HG02610 (cell line): ENCODE measurements at regions not wholly inside any gene's neighbourhood (a gene's known extent, or its start where the extent isn't known, plus 50 kb on each side); places are given as distances from the start of the nearest gene placed in this dataset.

Experiments used
- ATAC-seq: cut with Tn5 transposase; IDR thresholded peaks from one replicate; pipeline ENCODE4 v1.9.1; 2021; ENCODE audit warnings: mild to moderate bottlenecking, moderate library complexity; ENCODE audit not compliant: unreplicated experiment

DNA sequence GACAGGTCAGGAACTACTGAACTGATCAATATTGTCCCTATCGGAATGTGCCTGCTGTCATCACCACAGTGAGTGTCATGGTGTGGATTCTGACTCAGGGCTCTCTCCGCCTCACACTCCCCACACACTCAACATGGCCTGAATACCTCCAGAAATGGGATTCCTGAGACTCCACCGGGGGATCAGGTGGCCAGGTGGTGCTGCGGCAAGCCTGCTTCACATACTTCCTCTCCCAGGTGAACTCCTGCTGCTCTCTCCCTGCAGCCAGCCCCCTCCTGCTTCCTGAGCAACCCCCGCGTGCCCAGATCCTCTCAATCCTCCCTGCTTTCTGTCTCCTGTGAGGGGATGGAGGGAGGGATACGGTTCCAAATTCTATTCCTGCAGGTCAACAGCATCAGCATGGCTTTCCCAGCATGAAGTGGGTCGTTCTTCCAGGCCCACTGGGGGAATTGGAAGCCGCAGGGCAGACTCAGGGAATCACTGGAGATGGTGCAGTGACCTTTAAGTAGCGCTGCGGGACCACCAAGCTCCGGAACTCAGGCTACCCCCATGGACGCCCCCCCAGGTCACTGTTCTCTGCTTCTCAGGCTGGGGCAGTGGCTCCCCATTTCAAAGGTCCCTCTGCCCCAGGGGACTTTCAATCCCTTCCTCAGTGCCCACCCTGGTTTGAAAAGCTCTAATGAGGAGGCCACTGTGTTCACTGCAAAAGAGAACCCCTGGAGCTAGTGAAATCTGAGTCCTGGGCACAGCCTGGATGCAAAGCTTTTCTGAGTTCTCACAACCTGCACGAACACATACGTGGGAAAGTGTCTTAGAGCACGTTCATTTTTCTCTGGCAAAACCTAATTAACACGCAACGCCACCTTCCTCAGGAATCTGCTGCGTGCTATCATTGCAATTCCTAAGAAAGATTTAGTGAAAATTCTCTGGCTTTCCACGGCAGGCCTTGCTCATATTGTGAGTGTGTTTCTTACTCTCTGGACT lies 168.4 kb downstream of the ZFP36L2 start:
- ATAC-seq: no peak

GRCh38 chr2:43057026-43057741 lies 169.2 kb downstream of the ZFP36L2 start:
- ATAC-seq: no peak

DNA sequence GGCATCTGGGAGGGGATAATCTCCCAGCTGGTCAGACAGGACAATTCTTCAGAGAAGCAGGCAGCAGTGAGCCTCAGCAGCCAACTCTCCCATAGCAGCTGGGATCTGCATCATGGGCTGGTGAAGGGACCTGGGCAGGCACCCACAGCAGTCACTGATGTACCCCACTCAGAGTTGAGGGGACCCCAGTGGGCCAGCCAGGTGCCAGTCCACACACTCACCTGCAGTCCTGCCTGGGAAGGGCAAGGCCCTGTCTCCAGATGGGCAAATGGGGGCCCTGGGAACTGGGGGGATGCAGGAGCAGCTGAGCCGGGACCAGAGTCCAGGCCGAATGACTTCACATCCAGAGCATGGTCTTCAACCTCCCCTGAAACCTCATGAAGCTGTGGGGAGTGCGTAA lies 170.4 kb downstream of the ZFP36L2 start:
- ATAC-seq: no peak

DNA sequence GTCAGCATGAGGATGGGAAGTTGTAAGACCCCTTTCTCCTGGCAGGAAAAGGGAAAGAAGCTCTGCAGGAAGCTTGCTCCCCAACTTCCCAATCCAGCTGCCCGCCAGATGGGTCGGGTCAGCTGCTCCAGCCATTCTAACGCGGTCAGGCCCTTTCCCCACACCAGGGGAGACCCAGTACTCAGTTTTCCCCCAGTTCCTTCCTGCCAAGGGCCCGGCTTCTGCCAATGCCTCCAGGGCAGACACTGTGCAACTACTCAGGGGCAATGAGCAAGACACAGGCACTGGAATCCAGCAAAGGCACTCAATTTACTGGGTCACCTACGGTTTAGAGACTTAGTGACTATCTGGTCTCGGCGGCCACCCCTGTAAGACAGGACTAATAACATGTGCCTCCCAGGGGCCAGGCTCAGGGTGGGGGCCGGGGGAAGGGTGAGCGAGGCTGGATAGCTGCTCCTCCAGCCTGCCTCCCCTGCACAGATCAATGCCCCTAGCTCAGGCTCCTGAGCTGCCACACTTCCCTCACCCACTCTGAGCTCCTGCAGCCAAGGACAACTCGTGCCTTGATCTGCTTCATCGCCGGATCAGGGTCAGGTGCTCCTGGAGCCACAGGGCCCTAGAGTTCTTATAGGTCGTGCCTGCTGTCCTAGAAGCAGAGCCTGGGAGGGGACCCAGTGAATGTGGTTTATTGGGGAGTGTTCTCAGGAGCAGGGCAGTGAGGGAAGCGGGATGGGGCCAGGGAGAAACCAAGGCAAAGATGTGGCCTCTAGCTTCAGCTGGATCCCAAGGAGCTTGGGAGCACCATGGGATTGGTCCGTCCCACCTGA lies 171.1 kb downstream of the ZFP36L2 start:
- no peak for ATAC-seq

DNA sequence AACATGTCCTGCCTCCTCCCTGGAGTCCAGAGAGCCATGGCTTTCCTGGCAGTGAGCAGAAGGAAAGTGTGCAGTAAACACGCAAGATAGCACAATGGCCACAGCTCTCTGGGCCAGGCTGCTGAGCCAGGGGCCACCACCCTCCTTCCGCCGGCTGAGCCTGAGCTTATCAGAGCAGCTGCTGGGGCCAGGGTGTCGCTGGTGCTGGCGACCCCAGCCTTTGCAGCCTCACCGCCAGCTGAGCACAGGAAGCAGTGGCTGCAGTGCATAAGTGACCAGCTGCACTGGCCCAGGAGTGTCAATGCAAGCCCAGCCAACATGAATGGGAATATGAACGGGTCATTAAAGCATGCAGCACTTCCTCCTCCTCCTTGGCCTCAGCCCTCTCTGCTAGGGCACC lies 172.0 kb downstream of the ZFP36L2 start:
- ATAC-seq: no peak

DNA sequence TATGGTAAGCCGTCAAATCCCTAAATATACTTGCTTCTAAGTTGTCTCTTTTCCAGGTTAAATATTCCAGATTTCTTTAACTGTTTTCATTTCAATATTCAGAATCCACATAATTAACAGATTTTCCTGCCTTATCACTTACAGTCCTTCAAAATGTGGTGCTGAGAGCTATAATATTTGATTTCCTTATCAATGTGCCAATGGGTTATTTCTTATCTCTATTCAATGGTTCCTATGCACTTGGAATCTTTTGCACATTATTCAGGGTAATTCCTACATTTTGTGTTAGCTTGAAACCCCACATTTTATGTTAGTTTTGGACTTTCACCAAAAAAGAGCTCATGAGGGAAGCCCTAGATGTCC lies 173.5 kb downstream of the ZFP36L2 start:
- no peak for ATAC-seq

DNA sequence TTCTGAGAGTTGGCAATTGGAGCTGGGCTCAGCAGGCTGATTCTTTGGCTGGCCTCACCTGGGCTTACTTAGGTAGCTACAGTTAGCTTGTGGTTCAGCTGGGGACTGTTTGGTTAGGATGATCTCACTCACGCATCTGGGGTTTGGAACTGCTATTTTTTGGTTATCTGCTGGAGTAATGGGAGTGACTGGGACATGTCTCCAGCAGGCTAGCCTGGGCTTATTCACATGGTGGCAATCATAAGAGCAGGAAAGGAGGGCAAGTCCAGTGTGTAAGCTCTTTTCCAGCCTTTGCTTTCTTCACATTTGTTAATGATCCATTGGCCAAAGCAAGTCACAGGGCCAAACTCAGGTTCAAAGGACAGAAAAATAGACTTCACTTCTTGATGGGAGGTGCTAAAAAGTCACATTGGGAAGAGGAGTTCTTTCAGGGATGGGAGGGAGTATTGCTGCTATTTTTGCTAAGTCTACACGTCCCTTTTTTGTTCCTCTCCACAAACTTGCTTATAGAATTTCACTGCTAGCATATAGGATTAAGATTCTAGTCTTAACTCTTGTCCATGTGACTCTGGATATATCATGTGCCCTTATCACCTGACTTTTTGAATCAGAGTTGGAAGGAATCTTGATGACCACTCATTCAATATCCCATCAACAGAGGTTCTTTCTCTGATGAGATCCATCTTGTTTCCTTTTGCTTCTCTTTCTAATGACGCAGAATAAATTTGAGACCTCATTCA lies 174.0 kb downstream of the ZFP36L2 start:
- ATAC-seq: no peak

DNA sequence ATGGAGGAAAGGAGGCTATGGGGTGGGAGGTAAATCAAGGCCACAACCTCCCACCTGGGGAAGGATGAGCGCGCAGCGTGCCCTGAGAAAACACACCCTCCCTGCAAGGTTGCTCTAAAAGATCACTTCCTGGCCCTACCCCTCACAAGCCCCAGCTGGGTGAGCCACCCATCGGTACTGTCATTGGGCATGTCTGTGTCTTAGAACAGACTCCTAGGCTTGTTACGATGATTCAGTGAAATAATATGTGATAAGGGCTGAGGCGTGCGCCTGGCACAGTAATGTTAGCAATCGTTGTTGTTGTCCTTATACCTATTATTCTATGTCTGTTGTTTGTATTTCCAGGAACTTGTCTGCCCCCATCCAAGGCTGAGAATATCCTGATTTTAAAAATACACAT lies 175.1 kb downstream of the ZFP36L2 start:
- ATAC-seq: no peak

DNA sequence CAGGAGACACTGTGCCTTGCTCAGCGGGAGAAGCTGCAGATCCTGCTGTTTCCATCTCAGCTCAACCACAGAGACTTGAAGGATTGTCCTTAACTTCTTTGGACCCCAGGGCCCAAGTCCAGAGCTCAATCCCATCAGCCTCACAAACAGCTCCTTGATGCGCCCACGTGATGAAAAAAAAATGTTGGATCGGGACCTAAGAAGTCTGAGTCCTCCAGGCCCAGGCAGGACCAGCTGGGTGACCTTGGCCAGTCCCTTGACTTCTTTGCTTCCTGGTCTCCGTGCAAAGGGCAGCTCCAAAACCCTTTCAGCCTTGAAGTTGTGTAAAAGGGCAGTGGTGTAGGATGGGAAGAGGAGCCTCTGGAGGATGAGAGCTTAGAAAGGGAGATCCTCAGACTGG lies 175.5 kb downstream of the ZFP36L2 start:
- ATAC-seq: no peak

DNA sequence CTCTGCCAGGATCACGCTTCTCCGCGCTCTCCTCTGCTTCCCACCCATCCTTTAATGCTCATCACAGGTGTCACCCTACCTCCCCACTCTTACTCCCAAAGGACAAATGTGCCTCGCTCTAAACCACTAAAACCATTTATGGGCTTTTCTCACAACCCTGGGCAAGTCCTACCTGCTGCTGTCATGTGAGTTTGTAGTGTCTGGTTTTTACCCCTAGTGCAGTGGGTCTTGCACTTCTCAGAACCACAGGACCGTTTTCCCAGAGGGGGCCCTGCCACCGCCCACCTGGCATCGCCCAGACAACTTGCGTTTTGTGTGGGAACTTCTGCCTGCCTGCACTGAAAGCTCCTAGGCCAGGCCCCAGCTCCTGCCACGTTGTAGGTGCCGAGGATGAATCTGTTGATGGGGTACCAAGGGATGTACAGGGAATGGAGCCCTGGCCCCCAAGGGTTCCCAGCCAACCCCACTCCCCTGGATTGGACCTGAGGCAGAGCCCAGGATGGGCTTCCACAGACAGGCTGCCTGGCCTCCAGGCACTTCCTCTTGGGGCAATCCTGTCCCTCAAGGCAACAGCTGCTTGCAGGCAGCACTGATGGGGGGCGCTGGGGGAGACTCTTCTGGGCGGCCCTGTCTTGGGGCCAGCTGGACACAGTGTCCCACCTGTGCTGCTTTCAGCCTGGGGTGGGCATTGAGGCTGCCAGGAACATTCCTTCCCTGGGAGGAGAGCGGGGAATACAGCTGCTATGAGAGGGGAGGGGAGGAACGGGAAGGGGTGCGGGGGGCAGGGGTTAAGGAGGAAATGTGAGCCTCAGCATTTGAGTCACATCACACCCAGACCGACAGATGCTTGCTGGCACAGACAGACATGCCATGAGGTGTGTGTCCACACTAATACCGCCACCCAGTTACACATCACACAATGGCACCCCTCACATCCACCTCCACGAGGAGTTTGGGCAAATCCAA lies 176.3 kb downstream of the ZFP36L2 start:
- no peak for ATAC-seq

- no peak for ATAC-seq
These were observed 179.1 kb downstream of the ZFP36L2 start for GRCh38 chr2:43047187-43047780.

DNA sequence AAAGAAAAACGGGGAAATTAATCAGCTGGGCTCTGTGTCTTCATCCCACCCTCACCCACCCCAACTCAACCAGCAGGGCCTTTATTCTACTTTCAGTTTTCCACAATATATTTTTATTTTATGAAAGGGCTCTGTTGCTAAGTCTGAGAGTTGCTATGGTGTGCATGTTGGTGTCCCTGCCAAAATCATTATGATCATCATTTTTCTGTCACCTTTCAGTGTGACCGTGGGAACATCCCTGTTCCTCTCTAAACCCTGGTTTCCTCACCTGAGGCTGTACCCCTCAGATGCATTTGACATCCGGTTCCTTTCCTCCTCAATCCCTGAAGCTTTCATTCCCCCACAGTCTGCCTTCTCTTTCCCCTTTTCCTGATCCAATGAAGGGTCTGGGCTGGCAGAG lies 180.5 kb downstream of the ZFP36L2 start:
- ATAC-seq: no peak

GRCh38 chr2:43044093-43044681 lies 182.2 kb downstream of the ZFP36L2 start:
- ATAC-seq: no peak

DNA sequence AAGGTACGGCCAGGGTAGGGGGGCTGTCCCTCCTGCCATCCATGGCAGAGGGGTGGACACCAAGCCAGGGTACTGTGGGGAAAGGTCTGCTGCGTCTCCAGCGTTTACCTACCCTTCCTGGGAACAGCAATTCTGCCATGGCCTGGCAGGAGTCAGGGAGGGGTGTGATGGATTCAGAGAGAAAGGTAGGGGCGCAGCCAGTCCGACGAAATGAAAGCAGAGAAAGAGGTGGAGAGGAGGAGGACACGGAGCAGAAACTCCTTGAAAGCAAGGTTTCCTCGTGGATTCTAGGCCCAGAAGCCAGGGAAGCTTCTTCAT lies 182.9 kb downstream of the ZFP36L2 start:
- ATAC-seq: no peak

DNA sequence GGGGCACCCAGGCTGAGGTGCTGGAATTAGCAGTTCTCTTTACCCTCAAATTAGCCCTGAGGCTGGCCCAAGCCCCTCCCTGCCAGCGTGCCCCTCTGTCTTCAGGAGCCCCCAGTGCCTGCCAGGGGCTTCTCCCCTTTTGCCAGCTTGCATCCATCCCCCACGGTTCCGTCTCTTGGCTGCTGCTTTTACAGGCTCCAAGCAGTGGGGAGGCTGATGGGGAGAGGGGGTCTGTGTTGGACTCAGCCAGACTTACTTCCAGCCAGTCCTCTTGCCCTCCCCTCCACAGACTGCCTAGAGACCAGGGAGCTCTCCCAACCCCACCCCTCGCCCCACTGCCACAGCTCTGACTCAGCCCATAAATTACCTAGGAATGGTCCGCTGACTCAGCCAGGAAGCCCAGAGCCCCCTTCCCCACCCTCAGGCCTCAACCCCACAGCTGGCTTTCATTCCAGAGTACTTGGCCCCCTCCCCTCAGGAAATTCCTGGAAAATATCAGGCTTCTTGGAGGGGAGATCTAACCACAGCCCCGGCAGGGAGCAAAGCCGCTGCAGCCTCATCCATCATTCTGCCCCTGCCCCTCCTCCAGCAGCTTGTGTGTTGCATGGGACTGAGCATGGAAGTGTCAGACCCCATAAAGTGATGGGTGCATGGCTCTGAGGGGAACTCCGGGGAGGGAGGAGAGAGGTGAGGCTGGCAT lies 184.6 kb downstream of the ZFP36L2 start:
- no peak for ATAC-seq

- no peak for ATAC-seq
These were observed 185.2 kb downstream of the ZFP36L2 start for GRCh38 chr2:43041173-43041591.

- ATAC-seq: no peak
These were observed 186.1 kb downstream of the ZFP36L2 start for GRCh38 chr2:43040084-43040854.
